M059J (cell line): ENCODE measurements at regions not wholly inside any gene's neighbourhood (a gene's known extent, or its start where the extent isn't known, plus 50 kb on each side); places are given as distances from the start of the nearest gene placed in this dataset.
"Not testable (repeated sequence)": the region's sequence is repeated elsewhere in the genome, so short reads cannot be mapped to it uniquely, and the experiment has no call there.

Experiments used
- DNase-seq: peaks from one replicate; pipeline ENCODE4 v3.0.0-alpha.2; 2012; ENCODE audit warnings: low read depth

DNA sequence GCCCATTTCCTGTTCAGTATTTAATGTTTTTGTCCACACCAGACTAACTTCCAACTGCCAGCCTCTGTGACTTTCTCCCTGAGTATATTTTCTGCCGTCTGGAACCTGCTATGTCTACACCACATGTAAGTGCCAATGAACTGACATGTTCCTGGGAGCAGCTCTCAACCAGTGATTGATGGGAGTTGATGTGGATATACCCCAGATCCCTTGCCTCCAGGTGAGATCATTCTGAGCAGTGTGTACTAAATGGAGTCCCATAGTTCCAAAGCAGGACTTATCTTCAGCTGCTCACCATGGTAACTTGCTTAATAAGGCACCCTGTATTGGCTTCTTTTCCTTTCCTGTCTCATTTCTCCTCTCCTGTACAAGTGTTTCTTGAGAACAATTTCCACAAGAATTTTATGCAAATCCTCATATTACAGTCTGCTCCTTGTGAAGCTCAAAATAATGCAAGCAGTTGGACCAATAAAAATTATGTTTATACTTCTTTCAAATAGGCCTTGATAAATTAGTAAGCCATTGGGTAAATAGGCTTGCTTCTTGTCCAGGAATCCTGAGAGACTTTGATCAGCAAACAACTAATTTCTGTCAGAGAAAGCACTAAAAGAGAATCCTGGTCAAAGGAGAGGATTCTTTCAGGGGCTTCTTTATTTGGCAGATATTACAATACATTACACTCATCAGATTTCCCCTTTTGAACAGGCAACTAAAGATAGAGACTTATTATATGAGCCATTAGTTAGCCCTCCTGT lies 911.7 kb upstream of the NDST4 start:
- DNase-seq: no peak

DNA sequence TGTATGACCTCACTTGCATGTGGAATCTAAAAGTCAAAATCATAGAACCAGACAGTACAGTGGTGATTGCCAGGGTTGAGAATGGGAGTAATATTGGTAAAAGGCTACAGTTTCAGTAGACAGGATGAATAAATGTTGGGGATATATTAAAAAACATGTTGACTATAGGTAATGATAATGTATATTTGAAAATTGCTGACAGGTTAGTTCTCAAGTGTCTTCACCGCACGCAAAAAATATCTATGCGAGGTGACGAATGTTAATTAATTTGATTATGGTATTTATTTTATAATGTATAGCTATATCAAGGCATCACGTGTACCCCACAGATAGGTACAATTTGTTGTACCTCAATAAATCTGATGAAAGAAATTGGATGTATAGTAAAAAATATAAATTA lies 909.6 kb upstream of the NDST4 start:
- no peak for DNase-seq

DNA sequence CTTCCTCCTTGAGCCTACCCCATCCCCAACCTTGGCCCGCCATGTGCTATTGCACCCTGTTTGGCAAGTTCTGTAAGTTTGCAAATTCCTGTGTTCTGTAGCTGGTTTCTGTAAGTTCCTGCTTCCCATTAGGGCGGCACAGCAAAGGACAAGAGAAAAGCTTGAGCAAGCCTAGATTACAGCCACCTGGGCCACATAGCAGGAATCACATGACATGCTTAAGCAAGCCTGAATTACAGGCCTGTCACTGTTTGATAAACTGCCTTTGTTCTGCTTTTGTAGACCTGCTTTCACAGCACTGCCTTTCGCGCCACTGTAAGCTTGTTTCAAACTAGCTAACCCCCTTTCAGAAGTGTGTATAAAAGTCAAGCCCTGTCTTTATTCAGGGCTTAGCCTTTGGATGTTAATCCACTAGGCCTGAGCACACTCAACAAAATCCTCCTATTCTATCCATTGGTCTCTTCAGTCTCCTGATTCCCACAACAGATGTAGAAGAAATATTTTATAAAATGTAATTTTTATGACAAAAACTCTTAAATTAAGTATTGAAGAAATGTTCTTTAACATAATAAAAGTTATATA lies 906.8 kb upstream of the NDST4 start:
- no peak for DNase-seq

DNA sequence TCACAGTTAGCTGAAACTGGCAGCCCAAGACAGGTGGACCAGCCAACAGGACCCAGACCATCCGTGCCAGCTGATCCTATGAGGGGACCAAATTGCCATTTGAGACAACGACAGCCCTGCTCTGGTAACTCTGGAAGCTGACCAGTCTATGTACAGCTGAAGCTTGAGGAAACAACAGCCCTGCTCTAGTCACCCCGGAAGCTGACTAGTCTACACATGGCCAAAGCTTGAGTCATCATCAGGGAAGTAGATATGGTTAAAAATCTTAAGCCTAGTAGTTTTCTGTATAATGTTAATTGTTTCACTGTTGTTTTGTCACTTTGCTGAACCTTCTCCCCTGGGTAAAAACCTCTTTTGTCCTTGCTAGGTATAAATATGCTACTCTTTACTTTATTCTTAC lies 905.4 kb upstream of the NDST4 start:
- DNase-seq: no peak

DNA sequence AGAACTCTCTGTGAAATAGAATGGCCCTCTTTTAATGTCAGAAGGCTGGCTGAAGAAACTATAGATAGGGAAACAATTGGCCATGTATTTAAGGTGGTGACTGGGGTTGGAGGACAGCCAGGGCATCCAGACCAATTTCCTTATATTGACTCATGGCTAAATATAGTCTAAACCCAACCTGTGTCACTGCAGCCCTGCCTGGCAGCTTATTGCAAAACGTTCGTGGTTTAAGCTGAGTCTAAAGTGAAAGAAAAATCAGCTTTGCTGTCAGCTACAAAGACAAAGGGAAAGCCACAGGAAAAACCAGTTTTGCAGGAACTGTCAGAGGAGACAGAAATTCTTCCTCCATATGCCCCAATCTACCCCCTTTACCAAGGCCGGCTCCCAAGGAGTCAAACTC lies 902.8 kb upstream of the NDST4 start:
- peak; percentile 31 for DNase-seq

DNA sequence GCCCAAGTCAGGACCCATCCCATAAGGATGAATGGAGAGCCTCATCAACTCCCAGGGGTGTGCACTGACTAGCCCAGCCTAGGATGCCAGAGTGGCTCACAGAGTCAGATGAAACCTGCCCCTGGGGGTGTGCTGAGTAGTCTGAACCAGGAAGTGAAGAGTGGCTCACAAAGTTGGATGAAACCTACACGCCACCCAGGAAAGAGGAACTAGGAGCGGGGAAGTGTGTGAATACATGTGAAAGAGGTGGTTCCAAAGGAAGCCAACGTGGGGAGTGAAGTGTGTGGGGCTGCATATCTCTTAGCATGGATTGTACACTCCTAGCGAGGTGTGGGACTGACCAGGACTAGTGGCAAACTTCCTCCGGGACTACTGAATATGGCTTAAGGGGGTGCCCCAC lies 902.1 kb upstream of the NDST4 start:
- DNase-seq: no peak

DNA sequence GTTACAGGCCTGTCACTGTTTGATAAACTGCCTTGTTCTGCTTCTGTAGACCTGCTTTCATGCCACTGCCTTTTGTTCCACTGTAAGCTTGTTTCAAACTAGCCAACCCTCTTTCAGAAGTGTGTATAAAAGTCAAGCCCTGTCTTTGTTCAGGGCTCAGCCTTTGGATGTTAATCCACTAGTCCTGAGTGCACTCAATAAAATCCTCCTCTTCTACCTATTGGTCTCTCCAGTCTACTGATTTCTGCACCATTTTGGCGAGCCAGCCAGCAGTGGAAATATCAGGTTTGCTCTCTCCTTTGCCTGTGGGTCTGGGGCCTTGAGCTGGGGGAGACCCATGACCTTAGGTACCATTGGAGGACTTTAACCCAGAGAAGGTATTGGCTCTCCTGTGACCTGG lies 901.6 kb upstream of the NDST4 start:
- DNase-seq: no peak

DNA sequence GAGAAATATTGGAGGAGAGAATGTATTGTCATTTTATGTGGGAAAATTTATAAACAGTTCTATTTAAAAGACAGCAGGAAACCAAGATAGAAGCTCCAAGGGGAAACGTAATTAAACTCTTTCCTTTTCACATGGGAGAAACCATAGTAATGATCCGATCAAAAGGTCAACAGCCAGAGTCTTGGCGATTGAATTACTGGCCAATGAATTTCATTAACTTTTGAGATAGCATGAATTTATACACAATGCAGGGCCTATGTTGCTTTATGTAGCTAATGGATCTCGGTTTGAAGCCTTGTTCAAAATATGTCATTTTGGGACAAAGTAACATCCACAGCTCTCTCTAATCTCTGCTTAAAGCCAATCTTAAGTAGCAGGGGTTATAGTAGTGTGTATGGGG lies 897.5 kb upstream of the NDST4 start:
- no peak for DNase-seq

DNA sequence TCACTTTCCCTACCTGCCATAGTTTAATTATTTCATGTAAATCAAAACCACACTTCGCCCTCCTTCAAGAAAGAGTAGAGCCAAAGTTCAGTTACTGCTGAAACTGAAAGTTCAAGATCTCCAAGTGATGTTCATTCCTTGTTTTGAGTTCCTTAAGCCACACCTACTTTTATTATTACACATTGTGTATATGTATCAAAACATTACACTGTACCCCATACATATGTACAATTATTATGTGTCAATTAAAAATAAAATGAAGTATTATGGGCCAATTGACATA lies 892.3 kb upstream of the NDST4 start:
- no peak for DNase-seq

DNA sequence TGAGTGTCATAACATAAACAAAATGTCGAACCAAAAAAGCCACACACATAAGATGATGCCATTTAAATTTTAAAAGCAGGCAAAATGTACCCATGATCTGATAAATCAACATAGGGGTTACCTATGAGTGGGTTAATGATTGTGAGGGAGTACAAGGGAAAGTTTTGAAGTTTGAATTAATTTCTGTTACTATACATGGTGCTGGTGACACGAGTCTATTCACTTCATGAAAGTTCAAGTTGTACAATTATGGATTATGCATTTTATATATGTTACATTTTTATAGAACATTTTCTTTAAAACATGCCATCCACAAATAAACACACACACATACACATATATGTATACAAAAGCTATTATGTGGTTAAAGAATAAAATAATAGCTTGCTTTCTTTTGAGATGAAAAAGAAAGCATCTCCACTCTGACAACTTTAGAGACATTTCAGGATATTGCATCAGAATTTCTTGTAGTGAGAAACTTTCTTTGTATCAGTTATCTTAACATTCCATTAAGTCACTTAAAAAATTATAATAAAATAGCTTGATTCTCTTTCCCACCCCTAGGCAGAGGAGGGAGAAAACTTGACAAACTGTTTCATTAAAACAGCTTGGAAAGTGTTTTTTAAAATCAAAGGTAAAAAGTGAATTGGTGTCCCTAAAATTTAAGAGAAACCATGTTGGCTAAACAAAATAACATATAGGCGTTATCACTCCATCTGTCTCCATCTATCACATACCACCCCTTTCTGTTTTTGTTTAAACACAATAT lies 891.8 kb upstream of the NDST4 start:
- DNase-seq: no peak

DNA sequence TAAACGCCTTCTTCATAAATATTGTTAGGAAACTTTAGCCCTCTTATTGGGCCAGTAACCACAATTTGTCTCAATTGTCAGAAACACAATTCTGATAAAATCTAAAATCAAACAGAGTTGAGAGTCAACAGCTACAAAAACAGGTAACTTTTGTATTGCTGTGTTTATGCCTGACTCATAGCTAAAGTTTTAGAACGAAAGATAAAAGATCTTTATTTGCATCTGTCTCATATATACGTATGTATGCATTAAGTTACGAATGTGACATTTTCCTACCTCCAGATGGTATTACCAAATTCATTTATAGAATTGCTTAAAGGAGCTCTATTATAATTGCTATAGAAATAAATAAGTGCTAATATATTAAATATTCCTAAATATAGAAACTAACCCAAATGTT lies 887.9 kb upstream of the NDST4 start:
- DNase-seq: no peak

DNA sequence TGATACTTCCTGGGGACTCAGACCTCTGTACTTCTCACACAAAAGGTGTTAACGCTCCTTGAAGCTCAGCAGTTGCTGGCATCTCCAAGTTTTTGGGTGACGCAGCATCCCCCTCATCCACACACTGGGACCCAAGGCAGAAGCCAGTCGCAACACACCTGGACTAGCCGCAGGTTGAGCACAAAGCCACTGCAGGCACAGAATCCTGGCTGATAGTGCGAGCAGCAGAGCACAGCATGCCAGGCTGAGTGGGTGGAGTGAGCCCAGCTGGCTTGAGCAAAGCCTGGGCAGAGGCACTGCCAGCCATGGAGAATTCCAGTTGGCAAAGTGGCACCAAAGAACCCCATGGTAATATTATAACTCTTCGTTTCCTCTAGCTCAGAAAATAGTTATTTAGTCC lies 873.2 kb upstream of the NDST4 start:
- no peak for DNase-seq

DNA sequence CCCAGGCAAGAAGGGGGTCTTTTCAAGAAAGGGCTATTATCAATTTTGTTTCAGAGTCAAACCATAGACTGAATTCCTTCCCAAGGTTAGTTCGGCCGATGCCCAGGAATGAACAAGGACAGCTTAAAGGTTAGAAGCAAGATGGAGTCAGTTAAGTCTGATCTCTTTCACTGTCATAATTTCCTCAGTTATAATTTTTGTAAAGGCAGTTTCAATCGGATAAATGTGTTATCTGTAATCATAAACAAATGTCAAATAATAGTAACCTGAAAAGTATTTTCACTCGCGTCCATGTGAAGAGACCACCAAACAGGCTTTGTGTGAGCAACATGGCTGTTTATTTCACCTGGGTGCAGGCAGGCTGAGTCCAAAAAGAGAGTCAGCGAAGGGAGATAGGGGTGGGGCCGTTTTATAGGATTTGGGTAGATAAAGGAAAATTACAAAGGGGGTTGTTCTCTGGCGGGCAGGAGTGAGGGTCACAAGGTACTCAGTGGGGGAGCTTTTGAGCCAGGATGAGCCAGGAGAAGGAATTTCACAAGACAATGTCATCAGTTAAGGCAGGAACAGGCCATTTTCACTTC lies 862.1 kb upstream of the NDST4 start:
- DNase-seq: not testable (repeated sequence)

DNA sequence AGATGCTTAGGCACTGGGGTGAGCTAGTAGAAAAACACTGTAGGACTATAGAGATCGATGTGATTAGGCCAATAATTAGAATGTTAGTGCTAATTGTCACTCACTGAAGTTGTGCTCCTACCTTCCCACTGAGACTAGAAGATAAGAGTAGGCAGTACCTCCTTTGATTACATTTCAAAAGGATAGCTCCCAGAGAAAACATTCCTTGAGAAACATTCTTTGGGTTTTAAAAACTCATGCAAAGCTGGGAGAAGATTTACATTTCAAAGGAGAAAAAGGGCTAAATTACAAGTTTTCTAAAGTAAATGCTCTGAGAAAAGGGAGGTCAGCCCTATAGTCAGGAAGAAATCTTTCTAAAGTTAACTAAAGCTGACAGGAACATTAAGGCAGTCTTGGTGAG lies 860.3 kb upstream of the NDST4 start:
- DNase-seq: no peak

DNA sequence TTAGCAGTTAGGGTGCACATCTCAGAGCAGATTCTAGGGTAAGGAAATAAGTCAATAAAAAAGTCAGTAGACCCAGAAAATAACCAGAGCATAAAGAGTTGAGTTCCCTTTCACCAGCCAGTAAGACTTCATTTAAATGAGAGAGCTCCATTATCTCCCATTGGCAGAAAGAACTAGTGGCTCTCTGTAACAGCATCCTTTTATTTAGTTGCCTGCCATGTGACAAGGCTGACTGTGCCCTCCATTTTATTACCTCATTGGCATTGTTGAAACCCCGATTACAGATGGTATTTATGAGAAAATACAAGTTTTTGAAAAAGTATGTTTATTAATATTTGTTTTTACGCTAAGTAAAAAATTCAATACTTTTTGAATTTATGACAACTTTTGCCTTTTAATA lies 859.5 kb upstream of the NDST4 start:
- DNase-seq: no peak

DNA sequence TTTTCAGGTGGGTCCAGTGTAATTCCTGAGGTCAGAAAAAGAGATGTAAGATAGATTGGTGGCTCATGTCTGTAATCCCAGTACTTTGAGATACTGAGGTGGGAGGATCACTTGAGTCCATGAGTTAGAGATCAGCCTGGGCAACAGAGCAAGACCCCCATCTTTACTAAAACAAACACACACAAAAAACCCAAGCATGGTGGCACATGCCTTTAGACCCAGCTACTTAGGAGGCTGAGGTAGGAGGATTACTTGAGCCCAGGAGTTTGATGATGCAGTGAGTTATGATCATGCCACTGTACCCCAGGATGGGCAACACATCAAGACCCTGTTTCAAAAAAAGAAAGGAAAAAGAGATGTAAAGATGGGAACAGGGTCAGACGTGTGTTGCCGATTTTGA lies 857.4 kb upstream of the NDST4 start:
- DNase-seq: no peak

DNA sequence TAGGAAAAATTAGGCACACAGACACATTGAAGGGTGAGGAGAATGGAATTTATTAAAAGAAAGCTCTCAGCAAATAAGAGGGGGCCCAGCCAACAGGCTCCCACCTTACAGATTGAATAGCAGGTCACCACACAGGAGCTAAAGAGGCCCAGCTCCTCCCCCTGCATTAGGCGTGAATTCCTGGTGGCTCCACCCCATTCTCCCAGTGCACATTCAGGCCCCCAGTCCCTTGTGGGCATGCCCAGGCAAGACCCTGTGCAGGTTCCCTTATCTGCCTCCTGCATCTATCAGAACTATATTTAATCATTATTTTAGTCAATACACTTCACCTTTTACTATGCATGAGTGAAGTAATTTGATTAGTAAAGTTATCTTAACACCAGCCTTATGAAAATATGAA lies 856.3 kb upstream of the NDST4 start:
- no peak for DNase-seq

DNA sequence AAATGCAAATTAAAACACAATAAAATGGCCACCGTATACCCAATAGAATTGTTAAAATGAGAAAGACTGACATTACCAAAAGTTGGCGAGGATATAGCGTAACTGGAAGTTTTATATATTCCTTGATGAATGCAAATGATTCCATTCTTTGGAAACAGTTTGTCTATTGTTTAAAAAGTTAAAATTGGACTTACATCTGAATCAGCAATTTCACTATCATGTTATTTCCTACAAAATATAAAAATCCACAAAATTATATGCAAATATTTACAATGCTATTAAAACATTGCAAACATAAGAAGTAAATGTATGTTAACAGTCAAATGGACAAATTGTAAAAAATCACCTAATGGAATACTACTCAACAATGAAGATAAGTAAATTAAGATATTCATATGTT lies 852.2 kb upstream of the NDST4 start:
- DNase-seq: no peak

DNA sequence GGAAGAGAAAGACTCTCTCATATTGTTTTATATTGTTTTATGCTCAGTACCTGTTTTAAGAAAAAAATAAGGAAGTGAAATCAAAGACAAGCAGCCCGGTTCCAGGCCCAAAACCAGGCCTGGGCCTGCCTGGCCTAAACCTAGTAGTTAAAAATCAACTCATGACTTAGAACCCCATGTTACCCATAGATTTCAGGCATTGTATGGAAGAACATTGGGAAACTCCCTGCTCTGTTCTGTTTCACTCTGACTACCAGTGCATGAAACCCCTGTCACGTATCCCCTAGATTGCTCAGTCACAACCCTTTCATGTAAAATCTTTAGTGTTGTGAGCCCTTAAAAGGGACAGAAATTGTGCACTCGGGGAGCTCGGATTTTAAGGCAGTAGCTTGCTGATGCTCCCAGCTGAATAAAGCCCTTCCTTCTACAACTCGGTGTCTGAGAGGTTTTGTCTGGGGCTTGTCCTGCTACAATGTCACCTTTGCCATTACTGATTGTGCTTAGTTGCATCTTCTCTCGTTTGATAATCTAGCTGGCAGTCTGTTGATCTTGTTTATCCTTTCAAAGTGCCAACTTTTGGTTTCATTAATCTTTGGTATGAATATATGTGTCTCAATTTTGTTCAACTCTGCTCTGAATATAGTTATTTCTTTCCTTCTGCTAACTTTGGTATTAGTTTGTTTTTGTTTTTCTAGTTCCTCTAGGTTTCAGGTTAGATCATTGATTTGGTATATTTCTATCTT lies 842.8 kb upstream of the NDST4 start:
- not testable (repeated sequence) for DNase-seq

DNA sequence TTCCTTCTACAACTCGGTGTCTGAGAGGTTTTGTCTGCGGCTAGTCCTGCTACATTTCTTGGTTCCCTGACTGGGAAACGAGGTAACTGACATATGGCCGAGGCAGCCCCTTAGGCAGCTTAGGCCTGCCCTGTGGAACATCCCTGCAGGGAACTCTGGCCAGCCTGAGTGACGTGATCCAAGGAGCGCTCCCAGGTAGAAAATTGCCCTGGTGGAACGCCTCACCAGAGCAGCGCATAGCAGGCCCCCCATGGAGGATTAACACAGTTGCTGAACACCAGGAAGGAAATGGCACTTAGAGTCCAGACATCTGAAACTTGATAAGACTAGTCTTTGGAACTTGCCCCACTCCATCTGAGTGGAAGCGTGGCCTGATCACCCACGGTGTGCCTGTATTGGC lies 837.4 kb upstream of the NDST4 start:
- no peak for DNase-seq

DNA sequence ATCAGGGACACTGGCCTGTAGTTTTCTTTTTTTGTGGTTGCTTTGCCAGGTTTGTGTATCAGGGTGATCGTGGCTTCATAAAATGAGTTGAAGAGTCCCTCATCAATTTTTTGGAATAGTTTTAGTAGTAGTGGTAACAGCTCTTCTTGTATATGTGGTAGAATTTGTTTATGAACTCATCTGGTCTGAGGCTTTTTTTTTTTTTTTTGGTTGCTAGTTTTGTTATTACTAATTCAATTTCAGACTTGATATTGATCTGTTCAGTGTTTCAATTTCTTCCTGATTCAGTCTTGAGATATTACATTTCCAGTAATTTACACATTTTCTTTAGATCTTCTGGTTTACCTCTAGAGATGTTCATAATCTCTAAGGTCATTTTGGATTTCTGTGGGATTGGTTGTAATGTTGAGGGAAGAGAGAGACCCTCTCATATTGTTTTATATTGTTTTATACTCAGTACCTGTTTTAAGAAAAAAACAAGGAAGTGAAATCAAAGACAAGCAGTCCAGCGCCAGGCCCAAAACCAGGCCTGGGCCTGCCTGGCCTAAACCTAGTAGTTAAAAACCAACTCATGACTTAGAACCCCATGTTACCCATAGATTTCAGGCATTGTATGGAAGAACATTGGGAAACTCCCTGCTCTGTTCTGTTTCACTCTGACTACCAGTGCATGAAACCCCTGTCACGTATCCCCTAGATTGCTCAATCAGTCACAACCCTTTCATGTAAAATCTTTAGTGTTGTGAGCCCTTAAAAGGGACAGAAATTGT lies 836.7 kb upstream of the NDST4 start:
- DNase-seq: not testable (repeated sequence)

DNA sequence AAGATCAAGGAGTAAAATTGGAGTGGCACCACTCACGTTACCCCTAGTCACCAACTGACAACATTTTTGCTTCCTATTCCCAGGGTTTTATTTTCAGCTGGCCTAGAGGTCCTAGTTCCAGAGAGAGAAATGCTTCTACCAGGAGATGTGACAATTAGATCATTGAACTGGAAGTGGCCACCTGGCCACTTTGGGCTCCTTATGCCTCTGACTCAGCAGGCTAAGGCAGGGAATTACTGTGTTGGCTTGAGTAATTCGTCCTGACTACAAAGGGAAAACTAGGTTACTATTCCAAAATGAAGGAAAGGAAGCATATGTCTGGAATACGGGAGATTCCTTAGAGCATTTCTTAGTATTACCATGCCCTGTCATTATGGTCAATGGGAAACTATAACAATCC lies 831.6 kb upstream of the NDST4 start:
- DNase-seq: no peak
